H1 (cell line): ENCODE measurements at regions not wholly inside any gene's neighbourhood (a gene's known extent, or its start where the extent isn't known, plus 50 kb on each side); places are given as distances from the start of the nearest gene placed in this dataset.

Source experiments
- CTCF ChIA-PET: fragments of 300-600 bp; sonication (Branson Sonifier 250); formaldehyde crosslinking; loops from one replicate; lab custom pipeline; 2021; ENCODE audit not compliant: partially characterized antibody; lab: Charles Lee
- POLR2A ChIA-PET: fragments of 300-600 bp; sonication (Branson Sonifier 250); formaldehyde crosslinking; loops from one replicate; lab custom pipeline; 2021; ENCODE audit warnings: inconsistent platforms; ENCODE audit not compliant: partially characterized antibody; lab: Charles Lee
- DNase-seq, 2 experiments: peaks; one replicate each; pipeline versions ENCODE4 v3.0.0 to v3.0.0-alpha.2; 2010 to 2022; ENCODE audit warnings: low spot score in 2 of 2, low read depth in 1 of 2, mixed read lengths in 1 of 2
- FAIRE-seq: peaks from 2 replicates; lab custom pipeline; 2011; peaks lifted over from hg19 to GRCh38; lab: Jason Lieb, UNC
- H2AFZ ChIP-seq: 2 replicates; pipeline ENCODE4 v1.8.1; 2012; ENCODE audit warnings: low read length, inconsistent platforms
- H2AK5ac ChIP-seq: 2 replicates; pipeline ENCODE4 v1.6.1; 2013; ENCODE audit warnings: low read depth, low read length
- H2BK120ac ChIP-seq: replicated peaks from 2 replicates; pipeline ENCODE3; 2013; ENCODE audit warnings: low read depth, low read length, inconsistent platforms
- H2BK12ac ChIP-seq: 2 replicates; pipeline ENCODE4 v1.6.1; 2013; ENCODE audit warnings: low read depth, low read length
- H2BK15ac ChIP-seq: 2 replicates; pipeline ENCODE4 v1.6.1; 2013; ENCODE audit warnings: low read length
- H2BK20ac ChIP-seq: 2 replicates; pipeline ENCODE4 v1.6.1; 2013; ENCODE audit warnings: low read length
- H2BK5ac ChIP-seq: 2 replicates; pipeline ENCODE4 v1.6.1; 2013; ENCODE audit warnings: low read depth, low read length
- H3K14ac ChIP-seq: 2 replicates; pipeline ENCODE4 v1.6.1; 2013; ENCODE audit warnings: inconsistent platforms; ENCODE audit not compliant: insufficient read length
- H3K18ac ChIP-seq: 2 replicates; pipeline ENCODE4 v1.6.1; 2013; ENCODE audit warnings: low read length; ENCODE audit errors: extremely low read depth
- H3K23ac ChIP-seq: 2 replicates; pipeline ENCODE4 v1.6.1; 2013; ENCODE audit warnings: inconsistent platforms; ENCODE audit not compliant: insufficient read length
- H3K23me2 ChIP-seq: 2 replicates; pipeline ENCODE4 v1.6.1; 2013; ENCODE audit warnings: low read depth, low read length
- H3K27ac ChIP-seq: 2 replicates; pipeline ENCODE4 v1.6.1; 2011; ENCODE audit warnings: low read depth, low read length, inconsistent platforms
- H3K27me3 ChIP-seq, 4 experiments: replicated peaks in 1 of 4; 1 replicate in 1 of 4; 2 replicates in 3 of 4; pipeline versions ENCODE4 v1.6.1 to v1.8.1; 2011 to 2013; ENCODE audit warnings: low read length in 3 of 4, mild to moderate bottlenecking in 3 of 4, inconsistent platforms in 2 of 4, mixed read lengths in 2 of 4, moderate library complexity in 1 of 4; ENCODE audit not compliant: control insufficient read depth in 3 of 4, insufficient read depth in 3 of 4; ENCODE audit errors: extremely low read depth in 1 of 4
- H3K36me3 ChIP-seq, 4 experiments: 2 replicates each; pipeline versions ENCODE4 v1.6.1 to v1.8.1; 2011 to 2013; ENCODE audit warnings: mild to moderate bottlenecking in 4 of 4, low read length in 3 of 4, moderate library complexity in 2 of 4, control low read depth in 1 of 4, inconsistent platforms in 1 of 4; ENCODE audit not compliant: insufficient read depth in 4 of 4, control insufficient read depth in 2 of 4
- H3K4ac ChIP-seq: replicated peaks from 2 replicates; pipeline ENCODE3; 2013; ENCODE audit warnings: low read length, low read depth, mixed read lengths, inconsistent platforms; ENCODE audit not compliant: insufficient read length
- H3K4me1 ChIP-seq, 4 experiments: replicated peaks in 1 of 4; 1 replicate in 1 of 4; 2 replicates in 3 of 4; pipeline versions ENCODE4 v1.6.1 to v1.8.1; 2011 to 2013; ENCODE audit warnings: low read length in 3 of 4, inconsistent platforms in 2 of 4, mixed read lengths in 1 of 4; ENCODE audit not compliant: insufficient read depth in 4 of 4, control insufficient read depth in 3 of 4
- H3K4me2 ChIP-seq, 2 experiments: 2 replicates each; pipeline versions ENCODE4 v1.6.1 to v1.8.1; 2011 to 2013; ENCODE audit warnings: low read depth in 2 of 2, low read length in 2 of 2, control low read depth in 1 of 2, inconsistent platforms in 1 of 2, mild to moderate bottlenecking in 1 of 2; ENCODE audit not compliant: insufficient read depth in 1 of 2
- H3K4me3 ChIP-seq, 4 experiments: fragments of 200-600, 300-600 bp in 1 of 4; sonication (generic), shearing (Covaris generic), sonication (Bioruptor Twin) in 1 of 4; 2 replicates each; pipeline versions ENCODE4 v1.5.1 to v1.8.1; 2011 to 2016; ENCODE audit warnings: low read length in 4 of 4, low read depth in 3 of 4, control low read depth in 2 of 4, inconsistent platforms in 2 of 4, mild to moderate bottlenecking in 2 of 4, mixed read lengths in 1 of 4, moderate library complexity in 1 of 4; ENCODE audit not compliant: insufficient read depth in 2 of 4; ENCODE audit errors: extremely low read depth in 1 of 4
- H3K56ac ChIP-seq: replicated peaks from 2 replicates; pipeline ENCODE3; 2013; ENCODE audit warnings: low read depth, mild to moderate bottlenecking, mixed read lengths, low read length, inconsistent platforms; ENCODE audit not compliant: insufficient read length
- H3K79me1 ChIP-seq: 2 replicates; pipeline ENCODE4 v1.6.1; 2013; ENCODE audit warnings: low read depth, low read length, control low read depth
- H3K79me2 ChIP-seq, 2 experiments: 2 replicates each; pipeline versions ENCODE4 v1.6.1 to v1.8.1; 2012 to 2013; ENCODE audit warnings: low read length in 2 of 2, mild to moderate bottlenecking in 2 of 2, inconsistent platforms in 1 of 2; ENCODE audit not compliant: insufficient read depth in 2 of 2, control insufficient read depth in 1 of 2
- H3K9ac ChIP-seq, 4 experiments: replicated peaks in 1 of 4; 1 replicate in 1 of 4; 2 replicates in 3 of 4; pipeline versions ENCODE4 v1.6.1 to v1.8.1; 2011 to 2013; ENCODE audit warnings: low read depth in 3 of 4, low read length in 3 of 4, control low read depth in 2 of 4, mild to moderate bottlenecking in 2 of 4, moderate library complexity in 2 of 4, inconsistent platforms in 1 of 4; ENCODE audit errors: extremely low read depth in 1 of 4
- H3K9me3 ChIP-seq, 2 experiments: 2 replicates each; pipeline versions ENCODE4 v1.6.1 to v1.8.1; 2012 to 2013; ENCODE audit warnings: mild to moderate bottlenecking in 2 of 2, moderate library complexity in 2 of 2, control low read depth in 1 of 2, inconsistent platforms in 1 of 2, low read depth in 1 of 2, low read length in 1 of 2, mixed read lengths in 1 of 2; ENCODE audit not compliant: insufficient read depth in 2 of 2
- H4K20me1 ChIP-seq, 2 experiments: replicated peaks in 1 of 2; 2 replicates each; pipeline versions ENCODE3 to v1.8.1; 2011 to 2013; ENCODE audit warnings: inconsistent platforms in 2 of 2, low read length in 2 of 2, mild to moderate bottlenecking in 1 of 2; ENCODE audit not compliant: insufficient read depth in 2 of 2, control insufficient read depth in 1 of 2
- H4K5ac ChIP-seq: 2 replicates; pipeline ENCODE4 v1.6.1; 2013; ENCODE audit warnings: low read length, low read depth, mixed read lengths, inconsistent platforms; ENCODE audit not compliant: insufficient read length
- H4K8ac ChIP-seq: 2 replicates; pipeline ENCODE4 v1.8.0; 2013; ENCODE audit warnings: mild to moderate bottlenecking, moderate library complexity, low read length, inconsistent platforms; ENCODE audit not compliant: insufficient read depth; ENCODE audit errors: extremely low read depth
- H4K91ac ChIP-seq: replicated peaks from 2 replicates; pipeline ENCODE3; 2013; ENCODE audit warnings: low read length, mixed read lengths, inconsistent platforms; ENCODE audit not compliant: insufficient read length
- ASH2L ChIP-seq: fragments of 200-600, 300-600 bp; sonication (generic); IDR thresholded peaks from one replicate; pipeline ENCODE4 v1.7.1; 2017; ENCODE audit warnings: low read length
- ATF2 ChIP-seq: IDR thresholded peaks from 2 replicates; pipeline ENCODE4 v1.6.1; 2012; ENCODE audit warnings: low read length, inconsistent platforms
- ATF3 ChIP-seq: IDR thresholded peaks from 2 replicates; pipeline ENCODE4 v1.6.1; 2011; ENCODE audit warnings: low read depth, mild to moderate bottlenecking, low read length; ENCODE audit not compliant: insufficient read depth
- CEBPB ChIP-seq: IDR thresholded peaks from 2 replicates; pipeline ENCODE4 v1.6.1; 2012; ENCODE audit warnings: low read depth, low read length
- CTCF ChIP-seq, 3 experiments: IDR thresholded peaks; 1 replicate in 2 of 3; 2 replicates in 1 of 3; pipeline versions ENCODE4 v1.5.1 to v1.6.1; 2011; ENCODE audit warnings: low read length in 3 of 3, mild to moderate bottlenecking in 3 of 3, inconsistent platforms in 2 of 3, low read depth in 1 of 3, moderate library complexity in 1 of 3; ENCODE audit not compliant: insufficient read depth in 1 of 3; ENCODE audit errors: control extremely low read depth in 1 of 3
- EZH2 ChIP-seq: fragments of 200-600 bp; sonication (generic); IDR thresholded peaks from 2 replicates; pipeline ENCODE4 v1.7.1; 2012; ENCODE audit warnings: low read depth, mild to moderate bottlenecking, moderate library complexity, low read length, inconsistent platforms; ENCODE audit not compliant: severe bottlenecking
- HDAC2 ChIP-seq, 2 experiments: fragments of 300-600 bp in 1 of 2; sonication (generic) in 1 of 2; IDR thresholded peaks; 2 replicates each; pipeline ENCODE4 v1.6.1; 2011 to 2012; ENCODE audit warnings: low read depth in 2 of 2, low read length in 2 of 2, mild to moderate bottlenecking in 2 of 2, moderate library complexity in 2 of 2, borderline replicate concordance in 1 of 2, inconsistent platforms in 1 of 2
- RFX5 ChIP-seq: IDR thresholded peaks from 2 replicates; pipeline ENCODE4 v1.6.1; 2011; ENCODE audit warnings: low read depth, low read length, improper control_type of control experiment, borderline replicate concordance
- SUZ12 ChIP-seq: fragments of 200-600 bp; sonication (generic); IDR thresholded peaks from 2 replicates; pipeline ENCODE4 v1.6.1; 2012; ENCODE audit warnings: mild to moderate bottlenecking, inconsistent platforms, low read length, moderate library complexity, mixed read lengths
- WGBS, 2 experiments: shearing (Covaris generic) in 1 of 2; methylation state at CpG; one replicate each; pipeline versions ENCODE4 v1.1.6 to v1.1.7; 2013 to 2015; ENCODE audit warnings: low lambda C conversion rate in 2 of 2, mixed read lengths in 2 of 2, inconsistent platforms in 1 of 2, low coverage in 1 of 2, missing lambda C conversion rate in 1 of 2; ENCODE audit not compliant: insufficient replicate concordance in 2 of 2, insufficient coverage in 1 of 2, insufficient read length in 1 of 2; ENCODE audit errors: extremely low coverage in 1 of 2, missing lambda C conversion rate in 1 of 2; 5-methylcytosine and 5-hydroxymethylcytosine counted together

GRCh38 chr7:32319012-32319382 is 171.2 kb downstream of the LSM5 start:
- no peak overlapping the region for H2BK5ac ChIP-seq
- H3K9me3 ChIP-seq, result no peaks in the 10 kb centered on the region
- no peak overlapping the region for H2BK20ac ChIP-seq
- H3K23ac ChIP-seq, result no peak overlapping the region
- no peaks in the 10 kb centered on the region for H3K79me1 ChIP-seq
- 88% methylated on average over 19 of the region's 19 CpGs; no CpG with 5 or more reads in 1 of the 2 experiments for WGBS, 2 experiments
- H2BK12ac ChIP-seq, result no peak overlapping the region
- DNase-seq (no peak), FAIRE-seq (no peak)
- H3K14ac ChIP-seq, result no peak overlapping the region
- no peak overlapping the region for H3K4ac ChIP-seq
- no peaks in the 10 kb centered on the region for H3K36me3 ChIP-seq
- H4K5ac ChIP-seq, result no peak overlapping the region
- no peak overlapping the region for H4K91ac ChIP-seq
- H3K79me2 ChIP-seq, result no peaks in the 10 kb centered on the region
- no peak overlapping the region for H2AK5ac ChIP-seq
- no peak overlapping the region for H3K18ac ChIP-seq
- peak overlapping the region; percentile 38; the same call in 1 of the 2 replicates for H2AFZ ChIP-seq
- H3K27ac ChIP-seq, result no peak overlapping the region
- H2BK120ac ChIP-seq, result no peak overlapping the region
- H4K20me1 ChIP-seq, result no peaks in the 10 kb centered on the region
- no peak overlapping the region for H3K4me2 ChIP-seq
- H3K23me2 ChIP-seq, result no peaks in the 10 kb centered on the region; the same call in 1 of the 2 replicates
- H2BK15ac ChIP-seq, result no peak overlapping the region
- H3K4me1 ChIP-seq, result no peaks in the 10 kb centered on the region; a peak in 1 of 7 replicates
- H3K4me3 ChIP-seq, result no peak overlapping the region
- H4K8ac ChIP-seq, result no peak overlapping the region; the same call in 1 of the 2 replicates
- H3K56ac ChIP-seq, result no peak overlapping the region
- POLR2A ChIA-PET, result no interaction called here
- CTCF ChIA-PET, result interaction anchor here (0.6 to 1.3 kb wide), 3 partner anchors 19 to 42 kb away, joined by 3 read pairs; no protein-coding TSS in a partner anchor
- H3K9ac ChIP-seq, result no peak overlapping the region
- no peaks in the 10 kb centered on the region; a peak in 1 of 7 replicates for H3K27me3 ChIP-seq
- no peak for TF ChIP-seq HDAC2 (IDR thresholded peaks at IDR 0.05; ENCODE audit: borderline replicate concordance in 1 of 2, low read depth in 2 of 2, low read length in 2 of 2)
- no peak for TF ChIP-seq ATF2
- no peak for TF ChIP-seq CEBPB
- TF ChIP-seq RFX5, result no peak
- no peak for TF ChIP-seq ATF3
- no peak for TF ChIP-seq SUZ12
- no peak for TF ChIP-seq ASH2L
- no peak for TF ChIP-seq EZH2
- TF ChIP-seq CTCF (IDR thresholded peaks at IDR 0.05; ENCODE audit: control extremely low read depth in 1 of 3, insufficient read depth in 1 of 3, low read depth in 1 of 3, low read length in 3 of 3), result no peak
